ENCODE measurements at regions not wholly inside any gene's neighbourhood (a gene's known extent, or its start where the extent isn't known, plus 50 kb on each side); places are given as distances from the start of the nearest gene placed in this dataset.

- peaks cover 2% of the 10 kb centered on the region for H3K9me3 ChIP-seq (replicated peaks; ENCODE audit: control insufficient read depth, insufficient read depth, low read length)
- no peak overlapping the region for H3K27ac ChIP-seq (ENCODE audit: insufficient read depth, low read depth, low read length)
- ChIA-PET CTCF (no interaction called here), POLR2A (no interaction called here)
- H3K4me3 ChIP-seq (replicated peaks in 1 of 3; ENCODE audit: insufficient read depth in 1 of 3, low read depth in 1 of 3, low read length in 3 of 3), result no peak overlapping the region
- H3K27me3 ChIP-seq (ENCODE audit: control insufficient read depth in 2 of 2, insufficient read depth in 2 of 2, low read length in 2 of 2), result no peaks in the 10 kb centered on the region
- H3K79me2 ChIP-seq (ENCODE audit: control insufficient read depth, insufficient read depth, low read length), result no peaks in the 10 kb centered on the region
- H3K9me1 ChIP-seq (replicated peaks; ENCODE audit: control insufficient read depth, extremely low read depth, insufficient read depth, low read length), result no peaks in the 10 kb centered on the region
- no peak for TF ChIP-seq MAX (IDR thresholded peaks at IDR 0.05; ENCODE audit: insufficient read depth, insufficient read length)
- TF ChIP-seq POLR2AphosphoS5 (IDR thresholded peaks at IDR 0.05; ENCODE audit: insufficient read depth, low read depth, low read length), result no peak
- no peak for TF ChIP-seq CTCF (IDR thresholded peaks at IDR 0.05; ENCODE audit: extremely low read depth in 1 of 2, insufficient read depth in 1 of 2, low read depth in 1 of 2, low read length in 2 of 2)
- TF ChIP-seq GATA2 (IDR thresholded peaks at IDR 0.05; ENCODE audit: insufficient read depth, insufficient read length, low read depth, low read length), result no peak
- no peak for TF ChIP-seq JUN (IDR thresholded peaks at IDR 0.05; ENCODE audit: borderline replicate concordance, insufficient read depth, insufficient read length, low read depth)
- TF ChIP-seq MYC (IDR thresholded peaks at IDR 0.05; ENCODE audit: low read depth, low read length), result no peak
- no peak for TF ChIP-seq POLR2A (IDR thresholded peaks at IDR 0.05; ENCODE audit: low read depth, low read length)
- no peak for TF ChIP-seq FOS (IDR thresholded peaks at IDR 0.05; ENCODE audit: borderline replicate concordance, insufficient read depth, low read length)
- TF ChIP-seq EZH2 (IDR thresholded peaks at IDR 0.05; ENCODE audit: borderline replicate concordance, low read depth, low read length, severe bottlenecking), result no peak
- no peaks in the 10 kb centered on the region for H3K4me1 ChIP-seq (ENCODE audit: control insufficient read depth, extremely low read depth, insufficient read depth, low read length)
- H4K20me1 ChIP-seq (replicated peaks; ENCODE audit: control insufficient read depth, extremely low read depth, insufficient read depth, low read length), result no peaks in the 10 kb centered on the region
- no peak overlapping the region for H2AFZ ChIP-seq (ENCODE audit: low read depth, low read length)
- dilution Hi-C loops (cut with MboI; ENCODE audit: extremely low pct_ligation_motif_present, low sequenced_read_pairs), result no loop called here
- H3K9ac ChIP-seq (replicated peaks; ENCODE audit: extremely low read depth, insufficient read depth, low read length), result no peak overlapping the region
- H3K4me2 ChIP-seq (ENCODE audit: insufficient read depth, low read length), result no peak overlapping the region
- H3K36me3 ChIP-seq (ENCODE audit: control insufficient read depth in 2 of 2, extremely low read depth in 1 of 2, insufficient read depth in 2 of 2, low read length in 2 of 2), result no peaks in the 10 kb centered on the region
- no TSS peak for BruUV-seq (replicated peaks)
- no peak for FAIRE-seq
- intact Hi-C loops (cut with micrococcal nuclease), result loop anchor here (5.0 kb wide), 1 partner anchor 1272 kb away; no protein-coding TSS in a partner anchor
- DNase-seq (ENCODE audit: low read depth, low spot score), result no peak
These were observed 1163.0 kb downstream of the SI start for GRCh38 chr3:163915280-163915679.

All from endothelial cell of umbilical vein (primary cell).